Trophoblast cell (in vitro differentiated cells and primary cell): ENCODE measurements at regions not wholly inside any gene's neighbourhood (a gene's known extent, or its start where the extent isn't known, plus 50 kb on each side); places are given as distances from the start of the nearest gene placed in this dataset.

ENCODE experiments used
- DNase-seq, 2 donors: peaks; one replicate each; pipeline ENCODE4 v3.0.0-alpha.2; 2016
- H2AFZ ChIP-seq: 2 replicates; pipeline ENCODE4 v1.6.1; 2013; ENCODE audit warnings: low read length, moderate library complexity, mild to moderate bottlenecking; ENCODE audit not compliant: insufficient read depth, poor library complexity
- H2AK5ac ChIP-seq: 2 replicates; pipeline ENCODE4 v1.6.1; 2013; ENCODE audit warnings: mild to moderate bottlenecking, low read length
- H2BK120ac ChIP-seq: 2 replicates; pipeline ENCODE4 v1.6.1; 2013; ENCODE audit warnings: low read length, mild to moderate bottlenecking, moderate library complexity; ENCODE audit not compliant: insufficient read depth, poor library complexity
- H2BK12ac ChIP-seq: 2 replicates; pipeline ENCODE4 v1.6.1; 2013; ENCODE audit warnings: mild to moderate bottlenecking, low read length, moderate library complexity
- H2BK5ac ChIP-seq: 2 replicates; pipeline ENCODE4 v1.6.1; 2013; ENCODE audit warnings: low read length, low read depth, moderate library complexity, mild to moderate bottlenecking; ENCODE audit not compliant: poor library complexity
- H3K14ac ChIP-seq: 2 replicates; pipeline ENCODE4 v1.6.1; 2013; ENCODE audit warnings: mild to moderate bottlenecking, low read length
- H3K18ac ChIP-seq: 2 replicates; pipeline ENCODE4 v1.6.1; 2013; ENCODE audit warnings: mild to moderate bottlenecking, low read length
- H3K23ac ChIP-seq: 2 replicates; pipeline ENCODE4 v1.6.1; 2013; ENCODE audit warnings: low read length
- H3K27ac ChIP-seq: 2 replicates; pipeline ENCODE4 v1.5.1; 2013; ENCODE audit warnings: low read depth, mild to moderate bottlenecking, inconsistent platforms, low read length, moderate library complexity
- H3K27me3 ChIP-seq: 2 replicates; pipeline ENCODE4 v1.6.1; 2013; ENCODE audit warnings: inconsistent platforms, mild to moderate bottlenecking, low read length, moderate library complexity; ENCODE audit not compliant: insufficient read depth
- H3K36me3 ChIP-seq, 2 experiments: 1 replicate in 1 of 2; 2 replicates in 1 of 2; pipeline ENCODE4 v1.6.1; 2013; ENCODE audit warnings: low read length in 2 of 2, mild to moderate bottlenecking in 2 of 2, moderate library complexity in 1 of 2; ENCODE audit not compliant: insufficient read depth in 2 of 2, control insufficient read depth in 1 of 2
- H3K4ac ChIP-seq: 2 replicates; pipeline ENCODE4 v1.6.1; 2013; ENCODE audit warnings: low read depth, mild to moderate bottlenecking, low read length, moderate library complexity
- H3K4me1 ChIP-seq, 2 experiments: 1 replicate in 1 of 2; 2 replicates in 1 of 2; pipeline ENCODE4 v1.6.1; 2013; ENCODE audit warnings: low read length in 2 of 2, mild to moderate bottlenecking in 2 of 2, moderate library complexity in 1 of 2; ENCODE audit not compliant: insufficient read depth in 2 of 2, control insufficient read depth in 1 of 2
- H3K4me2 ChIP-seq: 2 replicates; pipeline ENCODE4 v1.6.1; 2013; ENCODE audit warnings: inconsistent platforms, mild to moderate bottlenecking, low read length, moderate library complexity
- H3K4me3 ChIP-seq: 2 replicates; pipeline ENCODE4 v1.5.1; 2013; ENCODE audit warnings: mild to moderate bottlenecking, low read depth, low read length, inconsistent platforms
- H3K79me1 ChIP-seq: one replicate; pipeline ENCODE4 v1.6.1; 2013; ENCODE audit warnings: low read length
- H3K79me2 ChIP-seq: 2 replicates; pipeline ENCODE4 v1.6.1; 2013; ENCODE audit warnings: low read length, mild to moderate bottlenecking; ENCODE audit not compliant: control insufficient read depth, insufficient read depth, poor library complexity
- H3K9ac ChIP-seq: 2 replicates; pipeline ENCODE4 v1.6.1; 2013; ENCODE audit warnings: mild to moderate bottlenecking, low read length
- H3K9me3 ChIP-seq: 2 replicates; pipeline ENCODE4 v1.6.1; 2013; ENCODE audit warnings: low read depth, mild to moderate bottlenecking, control low read depth, inconsistent platforms, low read length; ENCODE audit not compliant: insufficient read depth
- H4K12ac ChIP-seq: 2 replicates; pipeline ENCODE4 v1.6.1; 2013; ENCODE audit warnings: low read depth, mild to moderate bottlenecking, low read length, moderate library complexity
- H4K8ac ChIP-seq: 2 replicates; pipeline ENCODE4 v1.6.1; 2013; ENCODE audit warnings: low read depth, mild to moderate bottlenecking, low read length, moderate library complexity
- H4K91ac ChIP-seq: one replicate; pipeline ENCODE4 v1.6.1; 2013; ENCODE audit warnings: low read depth, mild to moderate bottlenecking, low read length, moderate library complexity
- WGBS: extraction: QIAGEN DNeasy Blood & Tissue Kit; methylation state at CpG from one replicate; pipeline ENCODE4 v1.1.7; 2013; ENCODE audit warnings: missing lambda C conversion rate; ENCODE audit not compliant: insufficient read length, insufficient coverage; ENCODE audit errors: extremely low coverage; 5-methylcytosine and 5-hydroxymethylcytosine counted together

DNA sequence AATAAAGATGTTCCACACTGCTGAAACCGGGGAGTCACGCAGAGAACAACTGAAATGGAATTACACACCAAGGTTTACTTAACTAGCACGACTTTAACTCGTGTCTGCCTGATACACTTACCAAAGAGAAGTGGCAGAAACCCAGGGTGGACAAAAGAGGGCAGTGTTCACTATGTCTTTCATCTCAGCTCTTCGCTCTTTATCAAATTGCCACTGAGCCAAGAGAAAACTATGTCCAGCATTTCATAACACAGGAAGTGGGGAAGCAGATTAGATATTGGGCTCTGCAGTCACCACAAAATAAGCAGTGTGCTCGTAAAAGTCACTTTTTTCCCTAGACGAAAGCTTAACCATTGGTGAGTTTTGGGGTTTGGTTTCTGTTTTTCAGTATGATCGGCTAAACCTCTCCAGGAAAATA is 155.7 kb downstream of the CHIC2 start:
- Histone ChIP-seq H3K27ac (no peak overlapping the region), H4K8ac (no peak overlapping the region), H3K4me3 (no peak overlapping the region), H2AFZ (no peak overlapping the region), H3K9me3 (no peaks in the 10 kb centered on the region), H3K18ac (no peak overlapping the region), H4K91ac (no peak overlapping the region), H3K23ac (no peak overlapping the region), H4K12ac (no peak overlapping the region), H3K79me1 (no peaks in the 10 kb centered on the region), H3K14ac (no peak overlapping the region), H2AK5ac (no peak overlapping the region), H2BK120ac (peak overlapping the region; percentile 11), H3K79me2 (no peaks in the 10 kb centered on the region), H3K4me1 (peaks cover 0 to 4% of the 10 kb centered on the region in 2 experiments), H3K27me3 (no peaks in the 10 kb centered on the region), H3K4ac (no peak overlapping the region), H3K4me2 (no peak overlapping the region), H2BK5ac (no peak overlapping the region), H3K36me3 (no peaks in the 10 kb centered on the region), H2BK12ac (peak overlapping the region; percentile 18), H3K9ac (no peak overlapping the region)
- peak; percentile 51 to 85 for DNase-seq
- WGBS, result no CpG with 5 or more reads among the region's 8 CpGs

DNA sequence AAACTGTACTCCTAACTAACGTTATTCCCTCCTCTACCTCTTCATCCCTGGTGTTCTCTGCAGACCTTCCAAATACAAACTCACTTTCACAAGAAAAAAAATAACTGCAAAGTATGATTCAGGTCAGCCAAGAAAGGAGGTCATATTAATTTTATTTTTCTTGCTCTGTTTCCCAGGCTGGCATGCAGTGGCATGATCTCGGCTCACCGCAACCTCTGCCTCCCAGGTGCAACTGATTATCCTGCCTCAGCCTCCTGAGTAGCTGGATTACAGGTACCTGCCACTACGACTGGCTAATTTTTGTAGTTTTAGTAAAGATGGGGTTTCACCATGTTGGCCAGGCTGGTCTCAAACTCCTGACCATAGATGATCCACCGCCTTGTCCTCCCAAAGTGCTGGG is 156.6 kb downstream of the CHIC2 start:
- Histone ChIP-seq H3K9me3 (no peaks in the 10 kb centered on the region), H2BK12ac (no peak overlapping the region), H3K23ac (no peak overlapping the region), H4K8ac (no peak overlapping the region), H3K4me2 (no peak overlapping the region), H3K36me3 (no peaks in the 10 kb centered on the region), H2AFZ (no peak overlapping the region), H4K91ac (no peak overlapping the region), H3K9ac (no peak overlapping the region), H3K27ac (no peak overlapping the region), H3K4ac (no peak overlapping the region), H3K79me2 (no peaks in the 10 kb centered on the region), H3K14ac (no peak overlapping the region), H3K79me1 (no peaks in the 10 kb centered on the region), H4K12ac (no peak overlapping the region), H3K4me3 (no peak overlapping the region), H2BK120ac (no peak overlapping the region), H2BK5ac (no peak overlapping the region), H3K4me1 (peaks cover 0 to 4% of the 10 kb centered on the region in 2 experiments), H3K27me3 (no peaks in the 10 kb centered on the region), H2AK5ac (no peak overlapping the region), H3K18ac (no peak overlapping the region)
- WGBS, result no CpG with 5 or more reads among the region's 5 CpGs
- no peak for DNase-seq

GRCh38 chr4:53906606-53907190 is 157.7 kb downstream of the CHIC2 start:
- Histone ChIP-seq H4K12ac (no peak overlapping the region), H3K4me1 (peaks cover 0 to 4% of the 10 kb centered on the region in 2 experiments), H3K36me3 (no peaks in the 10 kb centered on the region), H3K4me3 (no peak overlapping the region), H3K14ac (no peak overlapping the region), H4K91ac (no peak overlapping the region), H2AFZ (no peak overlapping the region), H3K79me1 (no peaks in the 10 kb centered on the region), H3K27me3 (no peaks in the 10 kb centered on the region), H3K4me2 (no peak overlapping the region), H3K9ac (no peak overlapping the region), H2BK12ac (no peak overlapping the region), H3K18ac (no peak overlapping the region), H3K27ac (no peak overlapping the region), H4K8ac (no peak overlapping the region), H2BK120ac (no peak overlapping the region), H3K23ac (no peak overlapping the region), H2AK5ac (no peak overlapping the region), H2BK5ac (no peak overlapping the region), H3K4ac (no peak overlapping the region), H3K9me3 (no peaks in the 10 kb centered on the region), H3K79me2 (no peaks in the 10 kb centered on the region)
- no CpG with 5 or more reads among the region's 6 CpGs for WGBS
- no peak for DNase-seq

- H2BK12ac ChIP-seq, result no peak overlapping the region
- DNase-seq, result no peak
- no peak overlapping the region for H3K4me3 ChIP-seq
- H3K27ac ChIP-seq, result no peak overlapping the region
- H3K23ac ChIP-seq, result no peak overlapping the region
- H3K27me3 ChIP-seq, result no peaks in the 10 kb centered on the region
- no peaks in the 10 kb centered on the region for H3K79me2 ChIP-seq
- no CpG with 5 or more reads among the region's 11 CpGs for WGBS
- no peaks in the 10 kb centered on the region for H3K79me1 ChIP-seq
- no peak overlapping the region for H3K14ac ChIP-seq
- no peak overlapping the region for H3K9ac ChIP-seq
- no peak overlapping the region for H3K18ac ChIP-seq
- no peak overlapping the region for H2BK120ac ChIP-seq
- no peak overlapping the region for H2BK5ac ChIP-seq
- no peaks in the 10 kb centered on the region for H3K36me3 ChIP-seq
- no peaks in the 10 kb centered on the region for H3K9me3 ChIP-seq
- H3K4ac ChIP-seq, result no peak overlapping the region
- no peak overlapping the region for H2AK5ac ChIP-seq
- H4K91ac ChIP-seq, result no peak overlapping the region
- H3K4me2 ChIP-seq, result peak overlapping the region; percentile 55
- peaks cover 0 to 4% of the 10 kb centered on the region in 2 experiments for H3K4me1 ChIP-seq
- H4K12ac ChIP-seq, result no peak overlapping the region
- no peak overlapping the region for H4K8ac ChIP-seq
- no peak overlapping the region for H2AFZ ChIP-seq
These were observed 158.4 kb downstream of the CHIC2 start for GRCh38 chr4:53905941-53906377.
